ENCODE measurements at regions not wholly inside any gene's neighbourhood (a gene's known extent, or its start where the extent isn't known, plus 50 kb on each side); places are given as distances from the start of the nearest gene placed in this dataset.
"Not testable (repeated sequence)": the region's sequence is repeated elsewhere in the genome, so short reads cannot be mapped to it uniquely, and the experiment has no call there.

- no peak for DNase-seq (ENCODE audit: low spot score)
Measured at GRCh38 chr1:94769551-94769950, 50.6 kb upstream of the SLC44A3 start.

- no peak for DNase-seq (ENCODE audit: low spot score)
Measured at GRCh38 chr1:94768036-94768435, 52.1 kb upstream of the SLC44A3 start.

GRCh38 chr1:94765958-94766357 is 54.2 kb upstream of the SLC44A3 start:
- no peak for DNase-seq (ENCODE audit: low spot score)

GRCh38 chr1:94759188-94759587 is 61.0 kb upstream of the SLC44A3 start:
- DNase-seq (ENCODE audit: low spot score): no peak

GRCh38 chr1:94757931-94758330 is 62.2 kb upstream of the SLC44A3 start:
- DNase-seq (ENCODE audit: low spot score): no peak

GRCh38 chr1:94755675-94756074 is 64.5 kb upstream of the SLC44A3 start:
- DNase-seq (ENCODE audit: low spot score): no peak

GRCh38 chr1:94755016-94755415 is 65.1 kb upstream of the SLC44A3 start:
- DNase-seq (ENCODE audit: low spot score): not testable (repeated sequence)

- DNase-seq (ENCODE audit: low spot score): no peak
Measured at GRCh38 chr1:94754570-94754969, 65.6 kb upstream of the SLC44A3 start.

GRCh38 chr1:94754095-94754494 is 66.1 kb upstream of the SLC44A3 start:
- no peak for DNase-seq (ENCODE audit: low spot score)

GRCh38 chr1:94753171-94753972 is 66.8 kb upstream of the SLC44A3 start:
- DNase-seq (ENCODE audit: low spot score): no peak

- DNase-seq (ENCODE audit: low spot score): not testable (repeated sequence)
Measured at GRCh38 chr1:94751483-94751882, 68.7 kb upstream of the SLC44A3 start.

GRCh38 chr1:94746635-94747525 is 73.3 kb upstream of the SLC44A3 start:
- no peak for DNase-seq (ENCODE audit: low spot score)

- no peak for DNase-seq (ENCODE audit: low spot score)
Measured at GRCh38 chr1:94745742-94746141, 74.4 kb upstream of the SLC44A3 start.

- no peak for DNase-seq (ENCODE audit: low spot score)
Measured at GRCh38 chr1:94743862-94744261, 76.3 kb upstream of the SLC44A3 start.

GRCh38 chr1:94741996-94742395 is 78.2 kb upstream of the SLC44A3 start:
- no peak for DNase-seq (ENCODE audit: low spot score)

- no peak for DNase-seq (ENCODE audit: low spot score)
Measured at GRCh38 chr1:94741510-94741909, 78.6 kb upstream of the SLC44A3 start.

GRCh38 chr1:94739521-94740061 is 80.6 kb upstream of the SLC44A3 start:
- no peak for DNase-seq (ENCODE audit: low spot score)

- no peak for DNase-seq (ENCODE audit: low spot score)
Measured at GRCh38 chr1:94738371-94738770, 81.8 kb upstream of the SLC44A3 start.

GRCh38 chr1:94737124-94737998 is 82.8 kb upstream of the SLC44A3 start:
- DNase-seq (ENCODE audit: low spot score): no peak

GRCh38 chr1:94736549-94736948 is 83.6 kb upstream of the SLC44A3 start:
- no peak for DNase-seq (ENCODE audit: low spot score)

GRCh38 chr1:94736073-94736472 is 84.1 kb upstream of the SLC44A3 start:
- no peak for DNase-seq (ENCODE audit: low spot score)

All from COLO829 (cell line).